Prostate gland (tissue), 2 donors: ENCODE measurements at regions not wholly inside any gene's neighbourhood (a gene's known extent, or its start where the extent isn't known, plus 50 kb on each side); places are given as distances from the start of the nearest gene placed in this dataset.

Experiments
- DNase-seq: peaks from one replicate; pipeline ENCODE4 v3.0.0-alpha.2; 2019; ENCODE audit warnings: low spot score
- H3K27ac ChIP-seq, 2 donors: fragments of 200-600 bp; sonication (generic); 2 replicates each; pipeline ENCODE4 v1.5.1; 2017 to 2019
- H3K27me3 ChIP-seq: fragments of 200-600 bp; sonication (generic); replicated peaks from 2 replicates; pipeline ENCODE4 v1.5.1; 2019; ENCODE audit not compliant: insufficient read depth
- H3K36me3 ChIP-seq, 2 donors: fragments of 200-600 bp; sonication (generic); 1 replicate in 1 of 2; 2 replicates in 1 of 2; pipeline versions ENCODE4 v1.5.1 to v1.8.1; 2017 to 2019
- H3K4me1 ChIP-seq: fragments of 200-600 bp; sonication (generic); replicated peaks from 2 replicates; pipeline ENCODE4 v1.5.1; 2019
- H3K4me3 ChIP-seq, 2 donors: fragments of 200-600 bp; sonication (generic); 2 replicates each; pipeline ENCODE4 v1.5.1; 2017 to 2019
- H3K9me3 ChIP-seq: fragments of 200-600 bp; sonication (generic); 2 replicates; pipeline ENCODE4 v1.5.1; 2017
- CTCF ChIP-seq, 4 experiments: fragments of 200-600 bp in 2 of 4; fragments of 450-650 bp in 2 of 4; sonication (generic) in 2 of 4; IDR thresholded peaks; 1 replicate in 3 of 4; 2 replicates in 1 of 4; pipeline ENCODE4 v1.5.1; 2016 to 2019; ENCODE audit warnings: antibody characterized with exemption in 4 of 4, mild to moderate bottlenecking in 2 of 4, moderate library complexity in 2 of 4
- POLR2A ChIP-seq: fragments of 450-650 bp; IDR thresholded peaks from one replicate; pipeline ENCODE4 v1.6.1; 2016; ENCODE audit warnings: antibody characterized with exemption, mild to moderate bottlenecking
- POLR2AphosphoS5 ChIP-seq: sonication (generic); formaldehyde crosslinking; IDR thresholded peaks from one replicate; pipeline ENCODE4 v1.6.1; 2017; ENCODE audit warnings: antibody characterized with exemption
- WGBS: methylation state at CpG from one replicate; pipeline ENCODE4 v1.1.5; 2018; 5-methylcytosine and 5-hydroxymethylcytosine counted together
- intact Hi-C: fragments of 100-400 bp; cut with DNase I; formaldehyde crosslinking; loops from one replicate; pipeline ENCODE4 v1.14.2; 2022
- small RNA-seq, 2 donors: library from RNA; depleted of rRNA; stranded (forward); fragments of <200 nt; gene quantifications; one replicate each; pipeline ENCODE3, GENCODE V24; 2016

- WGBS: 97% methylated on average over 1 of the region's 1 CpG
- no peak for TF ChIP-seq POLR2A
- no peak for TF ChIP-seq POLR2AphosphoS5
- no peak for TF ChIP-seq CTCF (IDR thresholded peaks at IDR 0.05)
- Histone ChIP-seq H3K27ac (no peak overlapping the region), H3K36me3 (no peaks in the 10 kb centered on the region), H3K4me1 (no peaks in the 10 kb centered on the region), H3K9me3 (no peaks in the 10 kb centered on the region), H3K27me3 (no peaks in the 10 kb centered on the region), H3K4me3 (no peak overlapping the region)
- intact Hi-C loops: no loop called here
- no peak for DNase-seq
These were observed 117.6 kb downstream of the ANKRD50 start for GRCh38 chr4:124594945-124595344.

- Histone ChIP-seq H3K36me3 (no peaks in the 10 kb centered on the region), H3K27ac (no peak overlapping the region), H3K4me1 (no peaks in the 10 kb centered on the region), H3K4me3 (no peak overlapping the region), H3K27me3 (no peaks in the 10 kb centered on the region), H3K9me3 (no peaks in the 10 kb centered on the region)
- intact Hi-C loops: no loop called here
- WGBS: 58% methylated on average over 4 of the region's 4 CpGs
- no peak for DNase-seq
- no peak for TF ChIP-seq POLR2AphosphoS5
- no peak for TF ChIP-seq POLR2A
- TF ChIP-seq CTCF (IDR thresholded peaks at IDR 0.05): no peak
These were observed 115.7 kb downstream of the ANKRD50 start for GRCh38 chr4:124596816-124597215.

GRCh38 chr4:124610211-124610610 is 102.3 kb downstream of the ANKRD50 start:
- intact Hi-C loops: no loop called here
- Histone ChIP-seq H3K27me3 (no peaks in the 10 kb centered on the region), H3K36me3 (no peaks in the 10 kb centered on the region), H3K4me1 (no peaks in the 10 kb centered on the region), H3K27ac (no peak overlapping the region), H3K9me3 (no peaks in the 10 kb centered on the region), H3K4me3 (no peak overlapping the region)
- 60% methylated on average over 2 of the region's 2 CpGs for WGBS
- no peak for TF ChIP-seq CTCF (IDR thresholded peaks at IDR 0.05)
- no peak for TF ChIP-seq POLR2A
- TF ChIP-seq POLR2AphosphoS5: peak; percentile 54
- DNase-seq: peak; percentile 68

Small RNAs in the stretch of these regions (small RNA-seq; reads per million reads assigned to genes)
- 0 reads per million in 2 donors for gene AC093767.1
